Left renal cortex interstitium (tissue), 4 donors: ENCODE measurements at regions not wholly inside any gene's neighbourhood (a gene's known extent, or its start where the extent isn't known, plus 50 kb on each side); places are given as distances from the start of the nearest gene placed in this dataset.
A peak's percentile ranks its signal among the peaks of the same experiment; 100 is the strongest.
"Not testable (repeated sequence)": the region's sequence is repeated elsewhere in the genome, so short reads cannot be mapped to it uniquely, and the experiment has no call there.

Source experiments
- DNase-seq, 4 donors: peaks; one replicate each; pipeline ENCODE4 v3.0.0-alpha.2; 2013; ENCODE audit warnings: low read depth in 4 of 4, low spot score in 2 of 4, missing footprints in 1 of 4

- no peak for DNase-seq
Observed at GRCh38 chr6:50455029-50455428, 258.3 kb upstream of the TFAP2D start.

- no peak for DNase-seq
Observed at GRCh38 chr6:50457351-50457750, 256.0 kb upstream of the TFAP2D start.

DNA sequence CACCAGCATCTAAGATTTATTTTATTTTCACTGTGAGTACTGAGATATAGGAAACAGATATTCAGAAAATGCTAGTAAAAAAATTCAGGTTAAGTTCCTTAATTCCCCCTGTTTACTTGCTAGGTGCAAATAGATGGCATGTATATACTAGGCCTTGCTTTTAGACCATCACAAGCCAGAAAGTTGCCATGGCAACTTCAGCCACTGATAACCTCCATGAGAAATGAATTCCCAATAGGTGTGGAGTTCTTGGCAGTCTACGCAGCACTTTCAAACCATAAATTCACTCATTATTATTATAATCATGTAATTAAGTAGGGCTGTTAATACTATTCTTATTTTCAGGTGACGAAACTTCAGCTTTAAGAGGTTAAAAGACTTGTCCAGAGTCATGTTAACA, 251.6 kb upstream of the TFAP2D start:
- DNase-seq = no peak

- no peak for DNase-seq
Observed at GRCh38 chr6:50463931-50464330, 249.4 kb upstream of the TFAP2D start.

- DNase-seq = no peak
Observed at GRCh38 chr6:50467931-50468330, 245.4 kb upstream of the TFAP2D start.

- no peak for DNase-seq
Observed at GRCh38 chr6:50471041-50471440, 242.3 kb upstream of the TFAP2D start.

DNA sequence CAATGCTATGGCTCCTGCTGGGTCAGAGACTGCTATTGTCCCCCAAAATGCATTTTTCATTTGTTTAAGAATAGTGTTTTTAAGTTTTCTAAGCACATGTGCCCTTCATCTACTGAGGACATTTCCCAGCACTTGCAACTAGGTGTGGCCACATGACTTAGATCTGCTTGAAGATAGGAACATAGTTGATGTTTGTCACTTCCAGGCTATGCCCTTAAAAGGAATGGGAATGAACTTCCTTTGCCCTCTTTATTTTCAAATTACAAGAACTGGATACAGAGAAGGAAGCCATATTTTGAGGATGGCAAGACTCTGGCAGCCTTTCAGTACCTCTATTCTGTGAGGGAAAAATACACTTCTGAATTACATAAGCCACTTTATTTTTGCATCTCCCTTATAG, 203.0 kb upstream of the TFAP2D start:
- DNase-seq = no peak

DNA sequence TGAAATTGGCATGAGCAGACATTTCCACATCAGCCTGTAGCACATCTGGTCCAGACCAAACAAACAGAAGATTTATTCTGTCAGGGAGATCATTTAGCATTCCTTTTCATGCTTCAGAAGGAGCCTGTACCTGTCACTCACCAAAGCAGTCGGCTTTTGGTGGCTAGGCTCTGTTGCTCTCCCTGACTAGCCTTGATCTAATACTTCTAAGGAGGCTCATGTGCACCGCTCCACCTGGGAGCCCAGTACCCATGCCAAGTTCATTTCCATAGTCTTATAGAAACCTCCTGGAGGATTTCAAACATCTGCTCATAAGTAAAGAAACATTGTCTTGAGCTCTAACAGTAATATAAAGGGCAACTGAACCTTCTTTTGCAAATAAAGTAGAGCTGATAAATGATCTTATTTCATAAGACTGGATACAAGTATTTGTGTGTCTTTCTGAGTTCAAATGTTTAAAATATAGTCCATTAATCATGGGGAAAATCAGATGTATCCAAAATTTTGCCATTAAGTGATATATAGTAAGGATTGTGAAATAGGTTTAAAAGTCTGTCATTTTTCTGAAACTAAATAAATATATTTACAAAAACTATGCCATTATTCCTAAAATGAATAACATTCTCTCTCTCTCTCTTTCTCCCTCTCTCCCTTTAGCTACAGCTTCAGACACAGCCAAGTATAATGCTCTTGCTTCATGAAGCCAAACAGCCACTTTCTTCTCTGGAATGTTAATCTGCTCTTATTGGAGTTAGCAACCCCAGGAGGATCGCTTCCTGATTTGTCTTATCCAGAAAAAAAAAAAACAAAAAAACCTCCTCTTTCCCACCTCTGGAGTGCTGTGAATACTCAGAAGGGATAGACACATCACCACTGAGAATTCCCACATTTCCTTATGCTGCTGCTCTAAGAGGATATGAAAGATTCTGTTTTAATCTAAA, 192.7 kb upstream of the TFAP2D start:
- no peak for DNase-seq

DNA sequence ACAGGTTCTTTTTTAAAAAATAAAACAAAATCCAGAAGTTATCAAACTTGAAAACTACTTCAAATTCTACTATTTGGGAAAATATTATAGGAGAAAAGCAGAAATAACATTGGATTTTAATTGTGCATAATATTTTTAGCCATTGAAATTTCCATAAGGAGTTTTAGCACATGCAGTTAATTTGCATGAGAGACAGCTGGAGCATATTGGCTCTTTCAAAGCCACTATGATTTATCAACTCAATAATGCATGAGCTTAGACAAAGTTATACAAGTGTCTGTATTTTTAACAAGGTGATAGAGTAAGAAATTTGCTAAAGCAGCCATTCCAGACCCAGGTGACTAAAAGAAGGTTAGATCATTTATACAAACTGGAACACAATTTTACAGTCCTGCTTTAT, 189.0 kb upstream of the TFAP2D start:
- no peak for DNase-seq

- no peak for DNase-seq
Observed at GRCh38 chr6:50527985-50528384, 185.3 kb upstream of the TFAP2D start.

GRCh38 chr6:50539447-50539846, 173.9 kb upstream of the TFAP2D start:
- no peak for DNase-seq

DNA sequence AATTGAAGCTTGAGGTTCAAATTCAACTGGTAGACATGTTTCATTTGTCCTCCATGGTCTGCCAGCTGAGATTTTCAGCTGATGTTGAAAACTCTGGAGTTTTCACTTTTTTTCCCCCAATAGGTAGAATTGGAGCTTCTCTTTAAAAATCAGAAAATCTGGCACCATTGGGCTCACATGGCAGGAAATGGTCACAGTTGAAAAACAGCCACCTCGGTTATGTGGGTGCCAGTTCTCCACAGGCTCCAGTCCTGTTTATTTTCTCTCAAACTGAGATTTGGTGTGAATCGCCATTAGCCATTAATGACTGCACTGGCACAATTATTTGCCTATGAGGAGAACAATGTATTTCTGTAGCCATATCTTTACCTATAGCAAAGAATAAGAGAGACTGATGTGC, 171.4 kb upstream of the TFAP2D start:
- no peak for DNase-seq

- peak in 3 of 4 donors; percentile 23 to 37 (median 32) for DNase-seq
Observed at GRCh38 chr6:50543666-50544065, 169.7 kb upstream of the TFAP2D start.

DNA sequence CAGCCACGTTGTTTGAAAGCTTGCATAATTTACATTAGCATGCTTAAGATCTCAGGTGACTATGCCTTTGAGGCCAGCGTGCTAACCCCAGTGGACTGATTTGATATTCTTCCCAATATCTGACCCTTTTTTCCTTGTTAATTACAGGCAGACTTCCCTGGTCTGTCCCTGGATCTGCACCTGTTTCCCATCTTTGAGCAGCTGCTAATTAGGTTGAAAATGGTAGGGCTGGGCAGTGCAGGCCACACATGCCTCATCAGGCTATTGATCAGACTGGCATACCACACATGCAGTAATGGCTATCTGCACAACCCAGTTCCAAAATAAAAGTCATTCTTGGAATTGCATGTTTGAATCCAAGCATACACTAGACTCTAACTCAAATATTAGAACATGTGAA, 164.3 kb upstream of the TFAP2D start:
- no peak for DNase-seq

- DNase-seq = no peak
Observed at GRCh38 chr6:50549475-50549874, 163.9 kb upstream of the TFAP2D start.

DNA sequence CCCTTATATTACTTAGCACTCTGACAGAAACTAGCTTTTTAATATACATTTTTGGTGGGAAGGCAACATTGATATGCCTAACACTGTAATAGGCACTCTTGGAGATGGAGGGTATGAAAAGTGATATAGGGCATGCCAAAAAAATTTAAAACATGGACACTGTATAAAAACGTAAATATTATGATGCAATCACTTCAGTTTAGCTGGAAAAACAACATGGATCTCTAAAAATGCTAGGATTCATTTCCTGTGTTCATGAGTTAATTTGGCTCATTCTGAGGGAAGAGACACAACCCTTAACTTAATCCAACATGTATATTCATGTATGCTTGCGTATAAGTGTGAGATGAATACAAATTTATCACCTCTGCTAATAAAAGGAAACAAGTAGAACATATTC, 157.3 kb upstream of the TFAP2D start:
- no peak for DNase-seq

GRCh38 chr6:50565004-50565403, 148.3 kb upstream of the TFAP2D start:
- DNase-seq = no peak

- not testable (repeated sequence) for DNase-seq
Observed at GRCh38 chr6:50571230-50571629, 142.1 kb upstream of the TFAP2D start.

DNA sequence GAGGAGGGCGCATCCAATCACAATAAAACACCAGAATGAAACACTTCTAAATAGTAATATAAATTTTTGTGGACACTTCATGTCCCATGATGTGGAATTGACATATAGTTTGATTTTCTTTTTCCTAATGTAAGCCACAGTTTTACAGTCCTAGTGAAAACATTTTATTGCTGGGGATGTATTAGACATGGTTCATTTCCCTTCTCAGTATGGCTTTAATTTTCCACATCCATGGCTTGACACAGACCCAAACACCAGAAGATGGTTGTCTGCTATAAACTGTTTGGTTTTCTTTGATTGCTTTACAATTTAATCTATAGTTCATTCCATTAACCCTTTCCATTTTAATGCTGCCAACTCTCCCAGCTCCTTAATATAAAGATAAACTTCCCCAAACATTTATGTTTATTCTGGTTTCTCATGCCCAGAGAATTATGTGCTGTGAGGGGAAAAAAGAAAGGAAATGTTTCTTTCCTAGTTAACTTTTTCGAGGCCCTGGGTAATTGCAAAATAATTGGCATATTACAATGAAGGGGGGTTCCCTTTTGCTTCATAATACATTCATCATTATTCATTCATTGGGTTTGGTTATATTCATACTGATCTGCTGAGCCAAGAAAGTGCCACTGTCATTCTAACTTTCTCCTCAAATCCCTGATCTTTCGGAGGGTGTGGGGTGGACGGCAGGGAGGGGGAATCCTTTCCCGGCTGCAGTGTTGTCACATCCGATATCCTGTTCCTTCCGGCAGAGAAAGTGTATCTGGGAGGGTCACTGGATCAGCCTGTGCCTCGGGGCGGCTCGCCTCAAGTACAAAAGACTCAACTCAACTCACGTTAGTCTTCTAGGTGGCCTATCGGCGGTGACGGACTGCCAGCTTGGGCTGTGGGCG, 127.6 kb upstream of the TFAP2D start:
- DNase-seq = no peak

- no peak for DNase-seq
Observed at GRCh38 chr6:50586331-50586675, 127.0 kb upstream of the TFAP2D start.

GRCh38 chr6:50589751-50590470, 123.4 kb upstream of the TFAP2D start:
- DNase-seq = no peak
